ENCODE measurements at regions not wholly inside any gene's neighbourhood (a gene's known extent, or its start where the extent isn't known, plus 50 kb on each side); places are given as distances from the start of the nearest gene placed in this dataset.
"Not testable (repeated sequence)": the region's sequence is repeated elsewhere in the genome, so short reads cannot be mapped to it uniquely, and the experiment has no call there.

- no peak for DNase-seq
Observed at GRCh38 chr10:35854661-35855060, 212.6 kb upstream of the FZD8 start.

GRCh38 chr10:35852721-35853120 lies 210.6 kb upstream of the FZD8 start:
- no peak for DNase-seq

- no peak for DNase-seq
Observed at GRCh38 chr10:35848412-35848811, 206.3 kb upstream of the FZD8 start.

- no peak for DNase-seq
Observed at GRCh38 chr10:35844686-35845085, 202.6 kb upstream of the FZD8 start.

GRCh38 chr10:35843524-35844181 lies 201.6 kb upstream of the FZD8 start:
- DNase-seq: peak; percentile 49

- DNase-seq: no peak
Observed at GRCh38 chr10:35838054-35838453, 196.0 kb upstream of the FZD8 start.

- DNase-seq: no peak
Observed at GRCh38 chr10:35835545-35835944, 193.4 kb upstream of the FZD8 start.

- no peak for DNase-seq
Observed at GRCh38 chr10:35834877-35835494, 192.9 kb upstream of the FZD8 start.

GRCh38 chr10:35827783-35828182 lies 185.7 kb upstream of the FZD8 start:
- no peak for DNase-seq

GRCh38 chr10:35824704-35825103 lies 182.6 kb upstream of the FZD8 start:
- no peak for DNase-seq

- peak; percentile 19 for DNase-seq
Observed at GRCh38 chr10:35822316-35822715, 180.2 kb upstream of the FZD8 start.

- peak; percentile 72 for DNase-seq
Observed at GRCh38 chr10:35821339-35821911, 179.3 kb upstream of the FZD8 start.

GRCh38 chr10:35819736-35820135 lies 177.6 kb upstream of the FZD8 start:
- no peak for DNase-seq

GRCh38 chr10:35819011-35819410 lies 176.9 kb upstream of the FZD8 start:
- DNase-seq: no peak

GRCh38 chr10:35817109-35817508 lies 175.0 kb upstream of the FZD8 start:
- not testable (repeated sequence) for DNase-seq

- DNase-seq: no peak
Observed at GRCh38 chr10:35813219-35813618, 171.1 kb upstream of the FZD8 start.

- DNase-seq: no peak
Observed at GRCh38 chr10:35808344-35808743, 166.2 kb upstream of the FZD8 start.

GRCh38 chr10:35803046-35803445 lies 160.9 kb upstream of the FZD8 start:
- no peak for DNase-seq

GRCh38 chr10:35797187-35797586 lies 155.1 kb upstream of the FZD8 start:
- no peak for DNase-seq

- DNase-seq: no peak
Observed at GRCh38 chr10:35795131-35795824, 153.2 kb upstream of the FZD8 start.

- DNase-seq: no peak
Observed at GRCh38 chr10:35794703-35795102, 152.6 kb upstream of the FZD8 start.

GRCh38 chr10:35792291-35792690 lies 150.2 kb upstream of the FZD8 start:
- no peak for DNase-seq

- no peak for DNase-seq
Observed at GRCh38 chr10:35789996-35790395, 147.9 kb upstream of the FZD8 start.
